ENCODE measurements at regions not wholly inside any gene's neighbourhood (a gene's known extent, or its start where the extent isn't known, plus 50 kb on each side); places are given as distances from the start of the nearest gene placed in this dataset.

DNA sequence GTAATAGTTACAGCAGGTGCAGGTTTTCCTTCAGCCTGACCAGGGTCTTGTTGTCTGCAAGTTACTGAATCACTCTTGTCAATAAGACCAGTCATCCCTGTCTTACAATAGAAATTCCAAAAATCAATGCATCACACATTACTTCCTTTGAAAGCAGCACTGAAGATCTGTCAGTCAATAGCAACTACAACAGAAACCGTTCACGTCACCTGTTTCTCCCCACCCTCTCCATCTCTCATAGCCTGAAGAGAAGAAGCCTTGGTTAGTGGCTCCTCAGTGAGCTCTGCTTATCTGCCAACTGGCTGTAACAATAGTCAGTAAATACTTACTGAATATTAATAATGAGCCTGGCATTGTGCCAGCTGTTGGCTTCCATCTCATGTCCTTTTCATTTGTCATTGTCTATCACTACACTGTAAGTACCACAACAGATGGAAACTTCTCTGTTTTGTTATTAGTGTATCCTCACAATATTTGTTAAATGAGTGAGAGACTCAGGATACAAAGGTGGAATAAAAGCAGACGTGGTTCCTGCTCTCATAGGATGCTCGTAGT, 195.2 kb downstream of the S1PR1 start:
- DNase-seq = no peak
- no peak for ATAC-seq
- no peak overlapping the region for H3K27ac ChIP-seq
- H3K36me3 ChIP-seq = no peaks in the 10 kb centered on the region
- no peaks in the 10 kb centered on the region for H3K27me3 ChIP-seq (ENCODE audit: low read depth)
- no peaks in the 10 kb centered on the region for H3K4me1 ChIP-seq
- no peak overlapping the region for H3K4me3 ChIP-seq
- intact Hi-C loops (cut with DNase I) = no loop called here
- TF ChIP-seq, protein P1, sequence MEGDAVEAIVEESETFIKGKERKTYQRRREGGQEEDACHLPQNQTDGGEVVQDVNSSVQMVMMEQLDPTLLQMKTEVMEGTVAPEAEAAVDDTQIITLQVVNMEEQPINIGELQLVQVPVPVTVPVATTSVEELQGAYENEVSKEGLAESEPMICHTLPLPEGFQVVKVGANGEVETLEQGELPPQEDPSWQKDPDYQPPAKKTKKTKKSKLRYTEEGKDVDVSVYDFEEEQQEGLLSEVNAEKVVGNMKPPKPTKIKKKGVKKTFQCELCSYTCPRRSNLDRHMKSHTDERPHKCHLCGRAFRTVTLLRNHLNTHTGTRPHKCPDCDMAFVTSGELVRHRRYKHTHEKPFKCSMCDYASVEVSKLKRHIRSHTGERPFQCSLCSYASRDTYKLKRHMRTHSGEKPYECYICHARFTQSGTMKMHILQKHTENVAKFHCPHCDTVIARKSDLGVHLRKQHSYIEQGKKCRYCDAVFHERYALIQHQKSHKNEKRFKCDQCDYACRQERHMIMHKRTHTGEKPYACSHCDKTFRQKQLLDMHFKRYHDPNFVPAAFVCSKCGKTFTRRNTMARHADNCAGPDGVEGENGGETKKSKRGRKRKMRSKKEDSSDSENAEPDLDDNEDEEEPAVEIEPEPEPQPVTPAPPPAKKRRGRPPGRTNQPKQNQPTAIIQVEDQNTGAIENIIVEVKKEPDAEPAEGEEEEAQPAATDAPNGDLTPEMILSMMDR (IDR thresholded peaks at IDR 0.05) = no peak
- H3K9me3 ChIP-seq = no peaks in the 10 kb centered on the region

DNA sequence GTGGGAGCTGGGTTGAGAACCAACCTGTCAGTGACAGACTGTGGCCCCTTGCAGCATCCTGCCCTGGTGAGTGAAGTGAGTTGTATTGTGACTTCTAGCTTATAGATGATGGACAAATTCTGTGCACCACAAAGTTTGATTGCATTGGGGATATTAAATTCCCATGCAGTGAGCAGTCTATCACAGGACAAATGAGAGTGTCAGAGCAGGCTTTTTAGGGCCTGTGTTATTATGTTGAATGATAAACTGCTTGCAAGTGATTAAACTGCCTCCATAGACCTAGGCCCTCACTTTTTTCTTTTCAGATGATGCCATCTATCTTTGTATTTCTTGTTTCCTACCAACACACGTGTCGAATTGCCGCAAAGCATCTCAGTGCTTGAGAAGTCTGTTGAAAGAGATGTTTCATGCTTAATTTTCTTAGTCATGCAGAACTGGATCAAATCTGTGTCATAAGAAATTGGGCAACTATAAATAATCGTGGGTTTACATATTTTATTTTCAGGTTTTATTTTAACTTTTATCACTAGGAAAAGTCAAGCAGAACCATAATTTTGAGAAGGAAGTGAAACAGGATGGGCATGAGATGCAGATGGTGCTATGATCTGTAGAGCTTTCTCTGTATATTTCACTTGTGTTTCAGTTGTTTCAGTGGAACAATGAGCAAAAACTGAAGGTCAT, 199.2 kb downstream of the S1PR1 start:
- Histone ChIP-seq H3K9me3 (no peaks in the 10 kb centered on the region), H3K27ac (no peak overlapping the region), H3K4me1 (no peaks in the 10 kb centered on the region), H3K4me3 (no peak overlapping the region), H3K36me3 (no peaks in the 10 kb centered on the region), H3K27me3 (ENCODE audit: low read depth) (no peaks in the 10 kb centered on the region)
- ATAC-seq (no peak), DNase-seq (no peak)
- intact Hi-C loops (cut with DNase I) = no loop called here
- TF ChIP-seq, protein P1 (IDR thresholded peaks at IDR 0.05) = no peak

DNA sequence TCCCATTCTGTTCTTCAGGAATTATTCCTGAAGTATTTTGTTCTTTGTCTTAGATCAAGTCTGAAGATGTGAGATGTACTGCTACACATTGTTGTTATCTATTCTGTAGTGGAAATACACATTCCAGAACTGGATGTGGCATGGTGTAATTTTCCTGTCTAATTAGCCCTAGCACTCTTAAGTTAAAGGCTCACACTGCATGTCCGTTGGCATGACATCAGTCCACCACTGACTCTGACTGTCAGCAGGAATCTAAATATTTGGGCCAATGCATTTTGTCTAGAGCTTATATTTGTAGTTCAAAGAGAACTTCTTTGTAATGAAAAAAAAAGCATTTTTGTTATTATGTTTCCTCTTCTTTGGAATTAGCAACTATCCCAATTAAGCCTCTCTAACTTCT, 201.0 kb downstream of the S1PR1 start:
- intact Hi-C loops (cut with DNase I) = no loop called here
- TF ChIP-seq, protein P1 (IDR thresholded peaks at IDR 0.05) = no peak
- no peak for ATAC-seq

DNA sequence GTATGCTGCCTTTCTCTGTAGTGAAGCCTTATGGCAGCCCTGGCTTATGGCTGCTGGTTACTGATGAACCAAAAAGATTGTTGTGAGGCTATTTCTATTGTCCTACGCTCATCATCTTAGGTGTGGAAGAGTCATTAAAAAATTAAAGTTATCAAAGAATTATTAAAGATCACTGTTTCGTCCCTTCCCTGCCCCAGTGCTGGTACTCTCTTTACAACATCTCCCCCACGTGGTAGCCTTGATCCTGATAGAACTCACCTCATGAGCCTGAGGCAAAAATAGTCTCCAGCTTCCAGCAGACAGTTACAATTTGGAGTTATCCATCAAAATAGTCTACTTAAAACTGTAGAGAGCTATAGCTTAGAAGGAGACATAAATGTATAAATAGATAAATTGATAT, 201.5 kb downstream of the S1PR1 start:
- Histone ChIP-seq H3K36me3 (no peaks in the 10 kb centered on the region), H3K27me3 (ENCODE audit: low read depth) (no peaks in the 10 kb centered on the region), H3K27ac (no peak overlapping the region), H3K4me1 (no peaks in the 10 kb centered on the region), H3K9me3 (no peaks in the 10 kb centered on the region), H3K4me3 (no peak overlapping the region)
- no peak for ATAC-seq
- DNase-seq = no peak
- intact Hi-C loops (cut with DNase I) = no loop called here
- TF ChIP-seq, protein P1 (IDR thresholded peaks at IDR 0.05) = no peak

More for the DNA sequence above, 201.0 kb downstream of the S1PR1 start:
- no peak overlapping the region for H3K4me3 ChIP-seq
- H3K27me3 ChIP-seq (ENCODE audit: low read depth) = no peaks in the 10 kb centered on the region
- H3K4me1 ChIP-seq = no peaks in the 10 kb centered on the region
- no peaks in the 10 kb centered on the region for H3K36me3 ChIP-seq
- H3K9me3 ChIP-seq = no peaks in the 10 kb centered on the region
- DNase-seq = no peak
- H3K27ac ChIP-seq = no peak overlapping the region

DNA sequence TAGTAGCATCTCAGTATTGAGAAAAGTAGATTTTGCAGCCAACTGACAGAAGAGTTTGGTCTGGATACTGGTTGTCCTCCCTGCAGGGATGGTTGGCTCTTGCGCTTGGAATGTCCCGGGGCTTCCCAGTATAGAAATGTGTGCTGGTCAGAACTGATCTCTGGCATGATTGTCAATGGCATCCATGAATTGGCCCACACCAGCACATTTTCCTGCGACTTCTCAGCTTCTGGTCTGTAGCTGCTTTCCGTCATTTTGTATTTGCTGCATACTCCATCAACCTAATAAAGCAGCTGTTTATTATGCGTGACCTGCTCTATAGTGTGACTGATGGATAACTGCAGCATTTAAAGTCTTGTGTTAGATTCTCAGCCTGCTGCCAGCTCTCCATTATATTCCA, 203.7 kb downstream of the S1PR1 start:
- no peak for DNase-seq
- TF ChIP-seq, protein P1 (IDR thresholded peaks at IDR 0.05) = no peak
- no peaks in the 10 kb centered on the region for H3K4me1 ChIP-seq
- no peak overlapping the region for H3K27ac ChIP-seq
- H3K9me3 ChIP-seq = no peaks in the 10 kb centered on the region
- H3K36me3 ChIP-seq = no peaks in the 10 kb centered on the region
- ATAC-seq = no peak
- no peaks in the 10 kb centered on the region for H3K27me3 ChIP-seq (ENCODE audit: low read depth)
- no peak overlapping the region for H3K4me3 ChIP-seq
- intact Hi-C loops (cut with DNase I) = no loop called here
